ENCODE measurements at regions not wholly inside any gene's neighbourhood (a gene's known extent, or its start where the extent isn't known, plus 50 kb on each side); places are given as distances from the start of the nearest gene placed in this dataset.

DNA sequence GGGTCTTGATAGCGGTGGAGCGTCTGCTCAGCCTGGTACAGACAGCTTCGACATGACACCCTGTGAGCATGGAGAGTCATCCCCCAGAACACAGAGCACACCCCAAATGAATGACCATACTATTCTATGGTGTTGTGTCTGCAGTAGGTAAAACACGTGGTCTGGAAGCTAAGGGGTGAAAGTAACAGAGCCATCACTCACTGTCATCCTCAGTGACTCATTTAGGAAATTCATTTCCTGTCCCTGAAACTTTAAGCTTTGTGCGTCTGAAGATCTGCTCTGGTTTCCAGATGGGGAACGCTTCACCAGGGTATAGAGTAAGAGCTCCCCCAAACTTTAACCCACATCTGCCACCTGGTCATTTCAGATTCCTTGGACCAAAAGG lies 94.8 kb upstream of the DISP3 start:
- peak; percentile 44 for DNase-seq (ENCODE audit: low read depth)
- no peak overlapping the region for H3K4me3 ChIP-seq (ENCODE audit: control insufficient read depth, low read depth, low read length)
- TF ChIP-seq CTCF (conservative IDR thresholded peaks at IDR 0.05; ENCODE audit: control insufficient read depth, insufficient read depth, low read depth, low read length), result no peak

DNA sequence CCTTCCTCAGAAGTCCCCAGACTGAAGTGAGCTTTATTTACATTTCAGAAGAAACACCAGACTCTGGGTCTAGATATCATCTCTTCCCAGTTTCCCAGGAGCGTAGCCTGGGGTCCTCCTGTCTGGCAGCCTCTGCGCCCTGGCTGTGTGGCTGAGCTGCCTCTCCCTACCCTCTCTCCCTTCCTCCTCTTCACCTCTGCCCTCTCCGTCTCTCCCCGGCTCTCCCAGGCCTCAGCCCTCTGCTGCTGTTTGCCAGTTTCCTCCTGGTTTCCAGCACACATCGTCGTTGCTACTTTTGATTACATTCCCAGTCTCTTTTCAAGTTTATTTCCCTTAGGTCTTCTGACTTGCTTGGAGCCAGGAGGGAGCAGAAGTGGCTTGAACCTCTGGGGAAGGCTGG lies 91.1 kb upstream of the DISP3 start:
- DNase-seq (ENCODE audit: low read depth), result no peak
- no peak for TF ChIP-seq CTCF (conservative IDR thresholded peaks at IDR 0.05; ENCODE audit: control insufficient read depth, insufficient read depth, low read depth, low read length)
- H3K4me3 ChIP-seq (ENCODE audit: control insufficient read depth, low read depth, low read length), result no peak overlapping the region

DNA sequence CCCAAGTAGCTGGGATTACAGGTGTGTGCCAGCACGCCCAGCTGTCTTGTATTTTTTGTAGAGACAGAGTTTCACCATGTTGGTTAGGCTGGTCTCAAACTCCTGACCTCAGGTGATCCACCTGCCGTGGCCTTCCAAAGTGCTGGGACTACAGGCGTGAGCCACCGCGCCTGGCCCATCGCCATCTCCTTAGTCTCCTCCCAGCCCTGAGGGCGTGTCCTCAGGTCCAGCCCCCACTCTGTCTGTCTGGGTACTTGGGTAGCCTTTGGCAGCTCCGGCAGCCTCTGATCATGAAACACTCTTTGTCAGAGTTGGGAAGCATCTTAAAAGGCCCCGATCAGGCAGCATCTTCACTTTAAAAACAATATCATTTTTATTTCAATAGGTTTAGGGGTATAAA lies 90.3 kb upstream of the DISP3 start:
- DNase-seq (ENCODE audit: low read depth), result no peak
- H3K4me3 ChIP-seq (ENCODE audit: control insufficient read depth, low read depth, low read length), result no peak overlapping the region
- TF ChIP-seq CTCF (conservative IDR thresholded peaks at IDR 0.05; ENCODE audit: control insufficient read depth, insufficient read depth, low read depth, low read length), result no peak

DNA sequence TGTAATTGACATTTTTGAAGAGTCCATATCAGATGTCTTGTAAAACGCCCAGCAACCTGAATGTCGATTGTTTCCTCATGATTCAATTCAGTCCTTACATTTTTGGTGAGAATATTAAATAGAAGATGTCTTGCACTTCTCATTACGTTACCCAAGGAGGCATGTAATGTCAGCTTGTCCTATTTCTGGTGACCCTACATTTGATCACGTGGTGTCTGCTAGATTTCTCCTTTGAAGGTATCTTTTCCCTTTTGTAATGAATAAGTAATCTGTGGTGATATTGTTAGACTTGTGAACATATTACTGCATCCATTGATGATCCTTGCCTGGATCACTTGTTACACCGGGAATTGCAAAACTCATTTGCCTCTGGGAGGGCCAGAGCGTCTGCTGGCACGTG lies 87.6 kb upstream of the DISP3 start:
- DNase-seq (ENCODE audit: low read depth), result no peak
- TF ChIP-seq CTCF (conservative IDR thresholded peaks at IDR 0.05; ENCODE audit: control insufficient read depth, insufficient read depth, low read depth, low read length), result no peak
- H3K4me3 ChIP-seq (ENCODE audit: control insufficient read depth, low read depth, low read length), result no peak overlapping the region

- H3K4me3 ChIP-seq (ENCODE audit: control insufficient read depth, low read depth, low read length), result no peak overlapping the region
- DNase-seq (ENCODE audit: low read depth), result no peak
- TF ChIP-seq CTCF (conservative IDR thresholded peaks at IDR 0.05; ENCODE audit: control insufficient read depth, insufficient read depth, low read depth, low read length), result no peak
Measured at GRCh38 chr1:11391886-11392285, 87.1 kb upstream of the DISP3 start.

GRCh38 chr1:11394592-11395245 lies 84.2 kb upstream of the DISP3 start:
- H3K4me3 ChIP-seq (ENCODE audit: control insufficient read depth, low read depth, low read length), result no peak overlapping the region
- no peak for DNase-seq (ENCODE audit: low read depth)
- no peak for TF ChIP-seq CTCF (conservative IDR thresholded peaks at IDR 0.05; ENCODE audit: control insufficient read depth, insufficient read depth, low read depth, low read length)

DNA sequence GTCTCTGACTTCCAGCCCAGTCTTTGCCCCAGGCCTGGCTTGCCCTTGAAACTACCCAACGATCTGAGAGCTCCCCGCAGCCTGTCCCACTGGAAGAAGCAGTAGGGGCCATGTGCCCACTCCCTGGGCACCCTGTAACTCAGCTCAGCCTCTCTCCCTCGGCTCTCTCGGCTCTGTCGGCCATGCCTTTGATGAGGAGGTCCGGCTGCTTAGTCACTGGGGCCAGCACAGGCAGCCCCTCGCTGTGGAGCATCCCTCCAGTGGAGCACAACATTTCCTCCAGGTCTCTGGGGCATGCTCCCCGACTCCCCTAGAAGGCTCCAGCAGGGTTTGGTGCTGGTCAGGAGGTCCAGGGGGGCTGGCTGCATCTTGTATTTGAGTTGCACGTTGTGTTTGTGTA lies 83.3 kb upstream of the DISP3 start:
- DNase-seq (ENCODE audit: low read depth), result no peak
- no peak overlapping the region for H3K4me3 ChIP-seq (ENCODE audit: control insufficient read depth, low read depth, low read length)
- no peak for TF ChIP-seq CTCF (conservative IDR thresholded peaks at IDR 0.05; ENCODE audit: control insufficient read depth, insufficient read depth, low read depth, low read length)
